Endothelial cell of umbilical vein (primary cell): ENCODE measurements at regions not wholly inside any gene's neighbourhood (a gene's known extent, or its start where the extent isn't known, plus 50 kb on each side); places are given as distances from the start of the nearest gene placed in this dataset.

Experiments used
- CTCF ChIP-seq, 2 donors: IDR thresholded peaks; 1 replicate in 1 of 2; 2 replicates in 1 of 2; pipeline ENCODE4 v1.5.1; 2011; ENCODE audit warnings: low read length in 2 of 2, mild to moderate bottlenecking in 2 of 2, moderate library complexity in 2 of 2, control low read depth in 1 of 2, inconsistent platforms in 1 of 2, low read depth in 1 of 2; ENCODE audit not compliant: insufficient read depth in 1 of 2; ENCODE audit errors: extremely low read depth in 1 of 2
- JUN ChIP-seq: IDR thresholded peaks from 2 replicates; pipeline ENCODE4 v1.6.1; 2011; ENCODE audit warnings: borderline replicate concordance, low read depth; ENCODE audit not compliant: insufficient read length, insufficient read depth
- MAX ChIP-seq: IDR thresholded peaks from 2 replicates; pipeline ENCODE4 v1.6.1; 2011; ENCODE audit not compliant: insufficient read depth, insufficient read length
- MYC ChIP-seq: IDR thresholded peaks from one replicate; pipeline ENCODE4 v1.6.1; 2011; ENCODE audit warnings: mild to moderate bottlenecking, low read depth, low read length
- POLR2A ChIP-seq: IDR thresholded peaks from 2 replicates; pipeline ENCODE4 v1.6.1; 2012; ENCODE audit warnings: low read depth, mild to moderate bottlenecking, control low read depth, low read length
- POLR2AphosphoS5 ChIP-seq: IDR thresholded peaks from 2 replicates; pipeline ENCODE4 v1.6.1; 2012; ENCODE audit warnings: low read depth, mild to moderate bottlenecking, control low read depth, low read length, moderate library complexity; ENCODE audit not compliant: insufficient read depth

GRCh38 chr17:77472468-77473310 is 331.9 kb downstream of the SEC14L1 start:
- no peak for TF ChIP-seq POLR2A
- TF ChIP-seq CTCF (IDR thresholded peaks at IDR 0.05; ENCODE audit: extremely low read depth in 1 of 2, insufficient read depth in 1 of 2, low read depth in 1 of 2, low read length in 2 of 2), result no peak
- no peak for TF ChIP-seq MAX
- TF ChIP-seq MYC, result no peak
- no peak for TF ChIP-seq POLR2AphosphoS5
- no peak for TF ChIP-seq JUN
